Lung (tissue), 11 donors: ENCODE measurements at regions not wholly inside any gene's neighbourhood (a gene's known extent, or its start where the extent isn't known, plus 50 kb on each side); places are given as distances from the start of the nearest gene placed in this dataset.

Source experiments
- ATAC-seq: fragments of 200-7000 bp; cut with Tn5 transposase; one replicate; pipeline ENCODE4 v1.9.1; 2020; ENCODE audit warnings: moderate number of reproducible peaks; ENCODE audit not compliant: insufficient read depth, low FRiP score
- DNase-seq, 3 donors: peaks; one replicate each; pipeline ENCODE4 v3.0.0-alpha.2; 2013 to 2017
- H3K27ac ChIP-seq, 2 donors: one replicate each; pipeline ENCODE4 v1.5.1; 2013; ENCODE audit warnings: mild to moderate bottlenecking in 2 of 2, moderate library complexity in 2 of 2, control low read depth in 1 of 2, inconsistent platforms in 1 of 2, low read depth in 1 of 2, low read length in 1 of 2
- H3K27me3 ChIP-seq, 3 donors: one replicate each; pipeline ENCODE4 v1.5.1; 2013; ENCODE audit warnings: low read length in 2 of 3; ENCODE audit not compliant: control insufficient read depth in 3 of 3, insufficient read depth in 3 of 3
- H3K36me3 ChIP-seq, 4 donors: one replicate each; pipeline ENCODE4 v1.5.1; 2013; ENCODE audit warnings: low read length in 4 of 4, mild to moderate bottlenecking in 1 of 4, moderate library complexity in 1 of 4; ENCODE audit not compliant: control insufficient read depth in 4 of 4, insufficient read depth in 4 of 4
- H3K4me1 ChIP-seq, 5 donors: one replicate each; pipeline ENCODE4 v1.5.1; 2013; ENCODE audit warnings: low read length in 5 of 5, mild to moderate bottlenecking in 2 of 5, moderate library complexity in 1 of 5; ENCODE audit not compliant: control insufficient read depth in 5 of 5, insufficient read depth in 5 of 5
- H3K4me3 ChIP-seq: one replicate; pipeline ENCODE4 v1.5.1; 2013; ENCODE audit warnings: mild to moderate bottlenecking, control low read depth, moderate library complexity
- H3K9ac ChIP-seq, 2 donors: one replicate each; pipeline ENCODE4 v1.5.1; 2013; ENCODE audit warnings: low read length in 2 of 2, control low read depth in 1 of 2; ENCODE audit not compliant: insufficient read depth in 1 of 2
- H3K9me3 ChIP-seq, 4 donors: one replicate each; pipeline ENCODE4 v1.5.1; 2013; ENCODE audit warnings: low read length in 3 of 4, mild to moderate bottlenecking in 1 of 4, moderate library complexity in 1 of 4; ENCODE audit not compliant: control insufficient read depth in 4 of 4, insufficient read depth in 3 of 4
- WGBS, 2 donors: extraction: QIAGEN DNeasy Blood & Tissue Kit; methylation state at CpG; one replicate each; pipeline ENCODE4 v1.1.7; 2013; 5-methylcytosine and 5-hydroxymethylcytosine counted together
- TF ChIP-seq, protein P1 (sequence below): IDR thresholded peaks from 2 replicates; pipeline ENCODE4 v1.5.1; 2012; ENCODE audit warnings: mild to moderate bottlenecking; ENCODE audit errors: control extremely low read depth, extremely low read depth
- donor health status: control.
- donor health status: control.
- donor health status: Bipolar disorder and iron deficiency.
- donor health status: healthy.
- donor health status: DM: yes; HTN: yes; CAD: no.

DNA sequence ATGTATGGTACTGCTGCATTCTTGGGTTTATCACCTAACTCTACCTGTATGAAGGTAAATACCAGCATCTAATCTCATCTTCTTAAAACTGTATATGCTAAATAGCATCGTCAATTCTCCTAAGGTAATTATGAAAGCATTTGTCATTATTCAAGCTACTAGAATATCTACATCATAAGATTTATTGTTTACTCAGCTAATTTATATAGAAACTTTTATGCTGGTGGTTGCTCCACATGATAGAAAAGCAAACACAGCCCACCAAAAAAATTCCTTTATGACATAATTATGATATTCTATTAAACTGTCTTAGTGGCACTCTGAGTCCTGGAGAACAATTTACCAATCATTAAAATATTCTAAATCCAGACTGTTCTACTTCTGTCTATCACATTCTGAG lies 1226.1 kb upstream of the NRXN1 start:
- Histone ChIP-seq H3K9me3 (no peaks in the 10 kb centered on the region), H3K9ac (no peak overlapping the region), H3K27ac (no peak overlapping the region), H3K27me3 (no peaks in the 10 kb centered on the region), H3K4me1 (no peaks in the 10 kb centered on the region), H3K4me3 (no peak overlapping the region), H3K36me3 (no peaks in the 10 kb centered on the region)
- ATAC-seq: no peak
- TF ChIP-seq, protein P1, sequence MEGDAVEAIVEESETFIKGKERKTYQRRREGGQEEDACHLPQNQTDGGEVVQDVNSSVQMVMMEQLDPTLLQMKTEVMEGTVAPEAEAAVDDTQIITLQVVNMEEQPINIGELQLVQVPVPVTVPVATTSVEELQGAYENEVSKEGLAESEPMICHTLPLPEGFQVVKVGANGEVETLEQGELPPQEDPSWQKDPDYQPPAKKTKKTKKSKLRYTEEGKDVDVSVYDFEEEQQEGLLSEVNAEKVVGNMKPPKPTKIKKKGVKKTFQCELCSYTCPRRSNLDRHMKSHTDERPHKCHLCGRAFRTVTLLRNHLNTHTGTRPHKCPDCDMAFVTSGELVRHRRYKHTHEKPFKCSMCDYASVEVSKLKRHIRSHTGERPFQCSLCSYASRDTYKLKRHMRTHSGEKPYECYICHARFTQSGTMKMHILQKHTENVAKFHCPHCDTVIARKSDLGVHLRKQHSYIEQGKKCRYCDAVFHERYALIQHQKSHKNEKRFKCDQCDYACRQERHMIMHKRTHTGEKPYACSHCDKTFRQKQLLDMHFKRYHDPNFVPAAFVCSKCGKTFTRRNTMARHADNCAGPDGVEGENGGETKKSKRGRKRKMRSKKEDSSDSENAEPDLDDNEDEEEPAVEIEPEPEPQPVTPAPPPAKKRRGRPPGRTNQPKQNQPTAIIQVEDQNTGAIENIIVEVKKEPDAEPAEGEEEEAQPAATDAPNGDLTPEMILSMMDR: no peak
- 90 to 100% methylated on average over 1 of the region's 1 CpG for WGBS, 2 donors
- no peak for DNase-seq

DNA sequence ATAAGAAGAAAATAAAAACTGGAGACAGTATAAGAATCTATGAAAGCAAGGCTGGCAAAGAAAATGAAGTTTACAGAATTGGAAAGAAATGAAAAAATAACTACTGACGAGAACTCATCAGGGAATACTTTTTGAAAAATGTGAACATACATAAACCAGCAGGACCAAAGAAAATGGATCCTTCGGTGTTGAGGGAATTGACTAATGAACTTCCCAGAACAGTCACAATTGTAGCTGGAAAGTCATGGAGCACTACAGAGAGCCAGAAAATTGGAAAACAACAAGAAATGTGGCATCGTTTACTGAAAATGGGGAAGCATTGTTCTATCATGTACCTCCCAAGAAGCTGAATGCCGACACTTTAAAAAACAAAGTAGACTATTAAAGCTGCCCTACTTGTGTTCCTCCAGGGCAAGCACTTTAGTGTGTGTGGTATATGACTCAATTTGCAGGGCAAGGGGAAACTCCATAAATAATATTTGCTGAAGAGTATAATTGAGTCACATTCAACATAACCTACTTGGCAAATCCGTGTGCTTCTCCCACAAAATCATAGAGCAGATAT lies 1221.6 kb upstream of the NRXN1 start:
- Histone ChIP-seq H3K27ac (no peak overlapping the region), H3K9me3 (no peaks in the 10 kb centered on the region), H3K4me3 (no peak overlapping the region), H3K36me3 (no peaks in the 10 kb centered on the region), H3K9ac (no peak overlapping the region), H3K4me1 (no peaks in the 10 kb centered on the region), H3K27me3 (no peaks in the 10 kb centered on the region)
- DNase-seq: no peak
- TF ChIP-seq, protein P1: no peak
- WGBS, 2 donors: 85 to 87% methylated on average over 5 of the region's 5 CpGs
- no peak for ATAC-seq

DNA sequence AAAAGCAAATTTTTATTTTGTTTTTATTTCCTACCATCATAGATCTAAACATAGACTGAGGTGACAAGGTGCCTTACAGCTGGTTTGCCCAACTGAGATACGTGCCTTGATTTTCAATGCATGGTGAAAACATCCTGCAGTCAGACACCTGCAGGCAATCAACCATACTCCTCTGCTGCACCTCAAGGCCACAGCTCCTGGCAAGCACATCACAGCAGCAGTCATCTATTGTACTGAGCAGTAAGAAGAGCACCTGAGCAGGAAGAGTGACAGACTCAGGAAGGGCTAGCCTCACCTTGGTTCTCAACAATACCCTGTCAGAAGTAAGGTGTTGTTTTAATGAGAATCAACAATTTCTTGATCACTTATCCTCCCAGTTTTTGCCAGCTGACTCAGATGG lies 1206.8 kb upstream of the NRXN1 start:
- H3K4me3 ChIP-seq: no peak overlapping the region
- no peak overlapping the region for H3K27ac ChIP-seq
- no peaks in the 10 kb centered on the region for H3K9me3 ChIP-seq
- H3K9ac ChIP-seq: no peak overlapping the region
- no peaks in the 10 kb centered on the region for H3K27me3 ChIP-seq
- ATAC-seq (no peak), DNase-seq (no peak)
- TF ChIP-seq, protein P1: no peak
- 77 to 79% methylated on average over 1 of the region's 1 CpG for WGBS, 2 donors
- H3K4me1 ChIP-seq: no peaks in the 10 kb centered on the region
- H3K36me3 ChIP-seq: no peaks in the 10 kb centered on the region

DNA sequence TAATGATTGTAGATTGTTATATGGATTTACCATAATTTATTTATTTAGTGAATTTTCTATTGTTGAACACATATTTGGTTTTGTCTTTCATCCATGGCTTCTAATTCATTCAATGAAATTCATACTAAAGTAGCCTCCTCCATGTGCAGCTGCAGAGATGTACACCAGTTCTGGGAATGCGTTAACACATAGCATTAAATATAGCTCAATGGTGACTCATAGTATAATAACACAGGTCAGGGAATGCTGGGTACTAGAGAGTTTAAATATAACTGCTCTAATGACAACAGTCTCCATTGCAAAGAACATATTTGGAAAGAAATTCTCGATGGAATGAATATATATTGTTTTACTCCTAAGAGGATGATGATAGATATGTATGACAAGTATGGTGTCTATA lies 1190.2 kb upstream of the NRXN1 start:
- Histone ChIP-seq H3K4me1 (no peaks in the 10 kb centered on the region), H3K27ac (no peak overlapping the region), H3K9me3 (no peaks in the 10 kb centered on the region), H3K27me3 (no peaks in the 10 kb centered on the region), H3K9ac (no peak overlapping the region), H3K4me3 (no peak overlapping the region), H3K36me3 (no peaks in the 10 kb centered on the region)
- DNase-seq: no peak
- TF ChIP-seq, protein P1: no peak
- ATAC-seq: no peak
- 69 to 80% methylated on average over 2 of the region's 2 CpGs for WGBS, 2 donors
